ENCODE measurements at regions not wholly inside any gene's neighbourhood (a gene's known extent, or its start where the extent isn't known, plus 50 kb on each side); places are given as distances from the start of the nearest gene placed in this dataset.
"Not testable (repeated sequence)": the region's sequence is repeated elsewhere in the genome, so short reads cannot be mapped to it uniquely, and the experiment has no call there.

GRCh38 chr6:97947841-97948240, 664.8 kb upstream of the MMS22L start:
- Histone ChIP-seq H3K27ac (ENCODE audit: low read depth, low read length) (no peak overlapping the region), H3K27me3 (ENCODE audit: control insufficient read depth in 3 of 3, insufficient read depth in 3 of 3, low read length in 3 of 3) (no peaks in the 10 kb centered on the region), H3K9me3 (ENCODE audit: control insufficient read depth in 3 of 3, low read length in 3 of 3) (no peaks in the 10 kb centered on the region), H3K36me3 (ENCODE audit: control insufficient read depth in 3 of 3, insufficient read depth in 3 of 3, low read length in 3 of 3) (no peaks in the 10 kb centered on the region), H3K9ac (ENCODE audit: low read depth in 1 of 3, low read length in 3 of 3) (no peak overlapping the region), H3K4me1 (ENCODE audit: control insufficient read depth in 3 of 3, insufficient read depth in 3 of 3, low read length in 3 of 3) (peaks cover 2 to 3% (median 2%) of the 10 kb centered on the region in 3 donors), H3K4me3 (ENCODE audit: low read length in 3 of 3) (peak overlapping the region in 1 of 3 donors; percentile 17)

- H3K9ac ChIP-seq (ENCODE audit: low read depth in 1 of 3, low read length in 3 of 3) = no peak overlapping the region
- H3K27ac ChIP-seq (ENCODE audit: low read depth, low read length) = no peak overlapping the region
- H3K27me3 ChIP-seq (ENCODE audit: control insufficient read depth in 3 of 3, insufficient read depth in 3 of 3, low read length in 3 of 3) = no peaks in the 10 kb centered on the region
- no peak overlapping the region for H3K4me3 ChIP-seq (ENCODE audit: low read length in 3 of 3)
- H3K4me1 ChIP-seq (ENCODE audit: control insufficient read depth in 3 of 3, insufficient read depth in 3 of 3, low read length in 3 of 3) = no peaks in the 10 kb centered on the region
- H3K9me3 ChIP-seq (ENCODE audit: control insufficient read depth in 3 of 3, low read length in 3 of 3) = no peaks in the 10 kb centered on the region
- no peaks in the 10 kb centered on the region for H3K36me3 ChIP-seq (ENCODE audit: control insufficient read depth in 3 of 3, insufficient read depth in 3 of 3, low read length in 3 of 3)
These were observed 675.1 kb upstream of the MMS22L start for GRCh38 chr6:97958134-97958533.

GRCh38 chr6:97963193-97963592, 680.2 kb upstream of the MMS22L start:
- no peak overlapping the region for H3K9ac ChIP-seq (ENCODE audit: low read depth in 1 of 3, low read length in 3 of 3)
- no peaks in the 10 kb centered on the region for H3K9me3 ChIP-seq (ENCODE audit: control insufficient read depth in 3 of 3, low read length in 3 of 3)
- no peaks in the 10 kb centered on the region for H3K4me1 ChIP-seq (ENCODE audit: control insufficient read depth in 3 of 3, insufficient read depth in 3 of 3, low read length in 3 of 3)
- no peaks in the 10 kb centered on the region for H3K27me3 ChIP-seq (ENCODE audit: control insufficient read depth in 3 of 3, insufficient read depth in 3 of 3, low read length in 3 of 3)
- no peak overlapping the region for H3K27ac ChIP-seq (ENCODE audit: low read depth, low read length)
- no peaks in the 10 kb centered on the region for H3K36me3 ChIP-seq (ENCODE audit: control insufficient read depth in 3 of 3, insufficient read depth in 3 of 3, low read length in 3 of 3)
- H3K4me3 ChIP-seq (ENCODE audit: low read length in 3 of 3) = no peak overlapping the region

GRCh38 chr6:97969065-97969464, 686.0 kb upstream of the MMS22L start:
- Histone ChIP-seq H3K4me1 (ENCODE audit: control insufficient read depth in 3 of 3, insufficient read depth in 3 of 3, low read length in 3 of 3) (no peaks in the 10 kb centered on the region), H3K27me3 (ENCODE audit: control insufficient read depth in 3 of 3, insufficient read depth in 3 of 3, low read length in 3 of 3) (no peaks in the 10 kb centered on the region), H3K9ac (ENCODE audit: low read depth in 1 of 3, low read length in 3 of 3) (no peak overlapping the region), H3K27ac (ENCODE audit: low read depth, low read length) (no peak overlapping the region), H3K4me3 (ENCODE audit: low read length in 3 of 3) (no peak overlapping the region), H3K9me3 (ENCODE audit: control insufficient read depth in 3 of 3, low read length in 3 of 3) (no peaks in the 10 kb centered on the region), H3K36me3 (ENCODE audit: control insufficient read depth in 3 of 3, insufficient read depth in 3 of 3, low read length in 3 of 3) (no peaks in the 10 kb centered on the region)

GRCh38 chr6:97977084-97977483, 694.1 kb upstream of the MMS22L start:
- Histone ChIP-seq H3K27ac (ENCODE audit: low read depth, low read length) (no peak overlapping the region), H3K4me3 (ENCODE audit: low read length in 3 of 3) (no peak overlapping the region), H3K4me1 (ENCODE audit: control insufficient read depth in 3 of 3, insufficient read depth in 3 of 3, low read length in 3 of 3) (no peaks in the 10 kb centered on the region), H3K9ac (ENCODE audit: low read depth in 1 of 3, low read length in 3 of 3) (no peak overlapping the region), H3K36me3 (ENCODE audit: control insufficient read depth in 3 of 3, insufficient read depth in 3 of 3, low read length in 3 of 3) (no peaks in the 10 kb centered on the region), H3K9me3 (ENCODE audit: control insufficient read depth in 3 of 3, low read length in 3 of 3) (no peaks in the 10 kb centered on the region), H3K27me3 (ENCODE audit: control insufficient read depth in 3 of 3, insufficient read depth in 3 of 3, low read length in 3 of 3) (no peaks in the 10 kb centered on the region)

GRCh38 chr6:97978855-97979271, 695.8 kb upstream of the MMS22L start:
- no peak overlapping the region for H3K27ac ChIP-seq (ENCODE audit: low read depth, low read length)
- no peak overlapping the region for H3K4me3 ChIP-seq (ENCODE audit: low read length in 3 of 3)
- H3K9ac ChIP-seq (ENCODE audit: low read depth in 1 of 3, low read length in 3 of 3) = no peak overlapping the region
- no peaks in the 10 kb centered on the region for H3K36me3 ChIP-seq (ENCODE audit: control insufficient read depth in 3 of 3, insufficient read depth in 3 of 3, low read length in 3 of 3)
- no peaks in the 10 kb centered on the region for H3K27me3 ChIP-seq (ENCODE audit: control insufficient read depth in 3 of 3, insufficient read depth in 3 of 3, low read length in 3 of 3)
- no peaks in the 10 kb centered on the region for H3K4me1 ChIP-seq (ENCODE audit: control insufficient read depth in 3 of 3, insufficient read depth in 3 of 3, low read length in 3 of 3)
- no peaks in the 10 kb centered on the region for H3K9me3 ChIP-seq (ENCODE audit: control insufficient read depth in 3 of 3, low read length in 3 of 3)

GRCh38 chr6:97979285-97979684, 696.3 kb upstream of the MMS22L start:
- not testable (repeated sequence) for H3K27me3 ChIP-seq (ENCODE audit: control insufficient read depth in 3 of 3, insufficient read depth in 3 of 3, low read length in 3 of 3); H3K4me3 ChIP-seq (ENCODE audit: low read length in 3 of 3); H3K4me1 ChIP-seq (ENCODE audit: control insufficient read depth in 3 of 3, insufficient read depth in 3 of 3, low read length in 3 of 3); H3K9me3 ChIP-seq (ENCODE audit: control insufficient read depth in 3 of 3, low read length in 3 of 3); H3K36me3 ChIP-seq (ENCODE audit: control insufficient read depth in 3 of 3, insufficient read depth in 3 of 3, low read length in 3 of 3); H3K9ac ChIP-seq (ENCODE audit: low read depth in 1 of 3, low read length in 3 of 3); H3K27ac ChIP-seq (ENCODE audit: low read depth, low read length)

GRCh38 chr6:97989451-97989850, 706.4 kb upstream of the MMS22L start:
- H3K4me1 ChIP-seq (ENCODE audit: control insufficient read depth in 3 of 3, insufficient read depth in 3 of 3, low read length in 3 of 3) = no peaks in the 10 kb centered on the region
- no peak overlapping the region for H3K9ac ChIP-seq (ENCODE audit: low read depth in 1 of 3, low read length in 3 of 3)
- no peaks in the 10 kb centered on the region for H3K9me3 ChIP-seq (ENCODE audit: control insufficient read depth in 3 of 3, low read length in 3 of 3)
- H3K36me3 ChIP-seq (ENCODE audit: control insufficient read depth in 3 of 3, insufficient read depth in 3 of 3, low read length in 3 of 3) = no peaks in the 10 kb centered on the region
- no peaks in the 10 kb centered on the region for H3K27me3 ChIP-seq (ENCODE audit: control insufficient read depth in 3 of 3, insufficient read depth in 3 of 3, low read length in 3 of 3)
- H3K4me3 ChIP-seq (ENCODE audit: low read length in 3 of 3) = no peak overlapping the region
- H3K27ac ChIP-seq (ENCODE audit: low read depth, low read length) = no peak overlapping the region

GRCh38 chr6:97995158-97995557, 712.1 kb upstream of the MMS22L start:
- Histone ChIP-seq H3K27ac (ENCODE audit: low read depth, low read length) (no peak overlapping the region), H3K36me3 (ENCODE audit: control insufficient read depth in 3 of 3, insufficient read depth in 3 of 3, low read length in 3 of 3) (no peaks in the 10 kb centered on the region), H3K4me3 (ENCODE audit: low read length in 3 of 3) (no peak overlapping the region), H3K27me3 (ENCODE audit: control insufficient read depth in 3 of 3, insufficient read depth in 3 of 3, low read length in 3 of 3) (no peaks in the 10 kb centered on the region), H3K9me3 (ENCODE audit: control insufficient read depth in 3 of 3, low read length in 3 of 3) (no peaks in the 10 kb centered on the region), H3K9ac (ENCODE audit: low read depth in 1 of 3, low read length in 3 of 3) (no peak overlapping the region), H3K4me1 (ENCODE audit: control insufficient read depth in 3 of 3, insufficient read depth in 3 of 3, low read length in 3 of 3) (no peaks in the 10 kb centered on the region)

- H3K27me3 ChIP-seq (ENCODE audit: control insufficient read depth in 3 of 3, insufficient read depth in 3 of 3, low read length in 3 of 3) = no peaks in the 10 kb centered on the region
- H3K9ac ChIP-seq (ENCODE audit: low read depth in 1 of 3, low read length in 3 of 3) = no peak overlapping the region
- no peaks in the 10 kb centered on the region for H3K9me3 ChIP-seq (ENCODE audit: control insufficient read depth in 3 of 3, low read length in 3 of 3)
These were observed 719.7 kb upstream of the MMS22L start for GRCh38 chr6:98002678-98003077.

More at GRCh38 chr6:98002678-98003077, 719.7 kb upstream of the MMS22L start:
- H3K36me3 ChIP-seq (ENCODE audit: control insufficient read depth in 3 of 3, insufficient read depth in 3 of 3, low read length in 3 of 3) = no peaks in the 10 kb centered on the region
- H3K4me3 ChIP-seq (ENCODE audit: low read length in 3 of 3) = no peak overlapping the region
- no peak overlapping the region for H3K27ac ChIP-seq (ENCODE audit: low read depth, low read length)
- no peaks in the 10 kb centered on the region for H3K4me1 ChIP-seq (ENCODE audit: control insufficient read depth in 3 of 3, insufficient read depth in 3 of 3, low read length in 3 of 3)

Data from skeletal muscle tissue (tissue), 3 donors.